Caco-2 (cell line): ENCODE measurements at regions not wholly inside any gene's neighbourhood (a gene's known extent, or its start where the extent isn't known, plus 50 kb on each side); places are given as distances from the start of the nearest gene placed in this dataset.

Experiments used
- BruUV-seq: library from RNA; stranded (reverse); fragments of 400-500 nt; replicated peaks from 2 replicates; lab custom pipeline; 2021; lab: Mats Ljungman, UMichigan
- CTCF ChIA-PET: fragments of 300-600 bp; sonication (Branson Sonifier 250); formaldehyde crosslinking; loops from one replicate; lab custom pipeline; 2022; ENCODE audit warnings: antibody characterized with exemption; lab: Charles Lee
- POLR2A ChIA-PET: fragments of 300-600 bp; sonication (Branson Sonifier 250); formaldehyde crosslinking; loops from one replicate; lab custom pipeline; 2022; ENCODE audit warnings: antibody characterized with exemption; lab: Charles Lee
- DNase-seq, 2 experiments: peaks; one replicate each; pipeline versions ENCODE4 v3.0.0 to v3.0.0-alpha.2; 2020 to 2022
- H3K27me3 ChIP-seq: replicated peaks from 2 replicates; pipeline ENCODE4 v1.6.0; 2011; ENCODE audit warnings: low read length; ENCODE audit not compliant: control insufficient read depth, insufficient read depth
- H3K36me3 ChIP-seq: 2 replicates; pipeline ENCODE4 v1.5.1; 2011; ENCODE audit warnings: low read length; ENCODE audit not compliant: control insufficient read depth, insufficient read depth
- H3K4me1 ChIP-seq: fragments of 250-450 bp; sonication (Bioruptor Pico); 2 replicates; pipeline ENCODE4 v1.5.1; 2020; ENCODE audit warnings: mild to moderate bottlenecking
- H3K4me3 ChIP-seq: 2 replicates; pipeline ENCODE4 v1.5.1; 2011; ENCODE audit warnings: low read depth, mild to moderate bottlenecking, control low read depth, low read length
- H3K9me3 ChIP-seq: fragments of 250-450 bp; sonication (Bioruptor Pico); 2 replicates; pipeline ENCODE4 v1.5.1; 2020; ENCODE audit warnings: mild to moderate bottlenecking, moderate library complexity
- H3K27ac Mint-ChIP-seq: one replicate; pipeline ENCODE4 v1.8.0; 2022; ENCODE audit warnings: mixed read lengths; ENCODE audit not compliant: unreplicated experiment
- H3K27me3 Mint-ChIP-seq: one replicate; pipeline ENCODE4 v1.8.0; 2022; ENCODE audit warnings: mixed read lengths; ENCODE audit not compliant: insufficient read depth, unreplicated experiment
- H3K36me3 Mint-ChIP-seq: one replicate; pipeline ENCODE4 v1.8.0; 2022; ENCODE audit warnings: mild to moderate bottlenecking, mixed read lengths; ENCODE audit not compliant: insufficient read depth, unreplicated experiment
- H3K4me1 Mint-ChIP-seq: one replicate; pipeline ENCODE4 v1.8.0; 2022; ENCODE audit warnings: low read depth, mixed read lengths; ENCODE audit not compliant: unreplicated experiment
- H3K4me3 Mint-ChIP-seq: one replicate; pipeline ENCODE4 v1.8.0; 2022; ENCODE audit warnings: mild to moderate bottlenecking, moderate library complexity, mixed read lengths; ENCODE audit not compliant: unreplicated experiment
- H3K9me3 Mint-ChIP-seq: one replicate; pipeline ENCODE4 v1.8.0; 2022; ENCODE audit warnings: mixed read lengths; ENCODE audit not compliant: unreplicated experiment
- CTCF ChIP-seq, 2 experiments: fragments of 200-600 bp in 1 of 2; IDR thresholded peaks; 1 replicate in 1 of 2; 2 replicates in 1 of 2; pipeline versions ENCODE4 v1.5.1 to v1.8.0; 2011 to 2022; ENCODE audit warnings: antibody characterized with exemption in 1 of 2, control low read depth in 1 of 2, inconsistent platforms in 1 of 2, low read depth in 1 of 2, low read length in 1 of 2, mild to moderate bottlenecking in 1 of 2, moderate library complexity in 1 of 2; ENCODE audit not compliant: insufficient read depth in 1 of 2, severe bottlenecking in 1 of 2, unreplicated experiment in 1 of 2
- intact Hi-C: fragments of 100-400 bp; cut with micrococcal nuclease; formaldehyde crosslinking; loops from one replicate; pipeline ENCODE4 v1.10.0; 2022; ENCODE audit not compliant: unreplicated experiment

GRCh38 chr6:122042380-122042779, 357.1 kb upstream of the HSF2 start:
- Mint-ChIP-seq H3K9me3 (no peaks in the 10 kb centered on the region), H3K27ac (no peak overlapping the region), H3K36me3 (no peaks in the 10 kb centered on the region), H3K4me3 (no peak overlapping the region), H3K4me1 (peaks cover 7% of the 10 kb centered on the region), H3K27me3 (peaks cover 2% of the 10 kb centered on the region)
- intact Hi-C loops = loop anchor here (10.0 kb wide), 1 partner anchor 142 kb away; no protein-coding TSS in a partner anchor
- TF ChIP-seq CTCF (IDR thresholded peaks at IDR 0.05; ENCODE audit: insufficient read depth in 1 of 2, low read depth in 1 of 2, low read length in 1 of 2, severe bottlenecking in 1 of 2, unreplicated experiment in 1 of 2) = no peak
- ChIA-PET POLR2A (no interaction called here), CTCF (no interaction called here)
- DNase-seq = no peak
- no TSS peak for BruUV-seq
- H3K36me3 ChIP-seq = no peaks in the 10 kb centered on the region
- no peak overlapping the region for H3K4me3 ChIP-seq
- no peaks in the 10 kb centered on the region for H3K9me3 ChIP-seq
- H3K4me1 ChIP-seq = no peaks in the 10 kb centered on the region
- no peaks in the 10 kb centered on the region for H3K27me3 ChIP-seq

GRCh38 chr6:122042960-122043735, 356.3 kb upstream of the HSF2 start:
- H3K4me1 Mint-ChIP-seq = peaks cover 7% of the 10 kb centered on the region
- Histone ChIP-seq H3K4me1 (no peaks in the 10 kb centered on the region), H3K4me3 (no peak overlapping the region), H3K9me3 (no peaks in the 10 kb centered on the region), H3K36me3 (no peaks in the 10 kb centered on the region), H3K27me3 (no peaks in the 10 kb centered on the region)
- no TSS peak for BruUV-seq
- POLR2A ChIA-PET = no interaction called here
- peaks cover 6% of the 10 kb centered on the region for H3K27me3 Mint-ChIP-seq
- CTCF ChIA-PET = no interaction called here
- DNase-seq = no peak
- no peak overlapping the region for H3K27ac Mint-ChIP-seq
- H3K4me3 Mint-ChIP-seq = no peak overlapping the region
- no peaks in the 10 kb centered on the region for H3K36me3 Mint-ChIP-seq
- no peaks in the 10 kb centered on the region for H3K9me3 Mint-ChIP-seq
- no peak for TF ChIP-seq CTCF (IDR thresholded peaks at IDR 0.05; ENCODE audit: insufficient read depth in 1 of 2, low read depth in 1 of 2, low read length in 1 of 2, severe bottlenecking in 1 of 2, unreplicated experiment in 1 of 2)
- intact Hi-C loops = loop anchor here (10.0 kb wide), 1 partner anchor 142 kb away; no protein-coding TSS in a partner anchor

GRCh38 chr6:122048570-122048969, 350.9 kb upstream of the HSF2 start:
- Histone ChIP-seq H3K27me3 (no peaks in the 10 kb centered on the region), H3K4me1 (no peaks in the 10 kb centered on the region), H3K36me3 (no peaks in the 10 kb centered on the region), H3K4me3 (no peak overlapping the region), H3K9me3 (no peaks in the 10 kb centered on the region)
- H3K4me3 Mint-ChIP-seq = no peak overlapping the region
- no peak for TF ChIP-seq CTCF (IDR thresholded peaks at IDR 0.05; ENCODE audit: insufficient read depth in 1 of 2, low read depth in 1 of 2, low read length in 1 of 2, severe bottlenecking in 1 of 2, unreplicated experiment in 1 of 2)
- no TSS peak for BruUV-seq
- POLR2A ChIA-PET = no interaction called here
- CTCF ChIA-PET = no interaction called here
- H3K27me3 Mint-ChIP-seq = peaks cover 14% of the 10 kb centered on the region
- H3K27ac Mint-ChIP-seq = no peak overlapping the region
- no peaks in the 10 kb centered on the region for H3K36me3 Mint-ChIP-seq
- H3K9me3 Mint-ChIP-seq = no peaks in the 10 kb centered on the region
- intact Hi-C loops = loop anchor here (10.0 kb wide), 1 partner anchor 136 kb away; no protein-coding TSS in a partner anchor
- no peaks in the 10 kb centered on the region for H3K4me1 Mint-ChIP-seq
- no peak for DNase-seq
